Endothelial cell of umbilical vein (primary cell): ENCODE measurements at regions not wholly inside any gene's neighbourhood (a gene's known extent, or its start where the extent isn't known, plus 50 kb on each side); places are given as distances from the start of the nearest gene placed in this dataset.

Source experiments
- BruUV-seq: library from RNA; stranded (reverse); fragments of 400-500 nt; replicated peaks from 2 replicates; lab custom pipeline; 2021; lab: Mats Ljungman, UMichigan
- CTCF ChIA-PET: fragments of 300-600, 350-600 bp; sonication (Branson Sonifier 250); formaldehyde crosslinking; loops from one replicate; lab custom pipeline; 2021; ENCODE audit warnings: antibody characterized with exemption, inconsistent platforms; lab: Charles Lee
- POLR2A ChIA-PET: fragments of 300-600, 350-600 bp; sonication (Branson Sonifier 250); formaldehyde crosslinking; loops from one replicate; lab custom pipeline; 2021; ENCODE audit warnings: antibody characterized with exemption, inconsistent platforms; lab: Charles Lee
- DNase-seq: peaks from one replicate; pipeline ENCODE4 v3.0.0-alpha.2; 2011; ENCODE audit warnings: low read depth, low spot score
- FAIRE-seq: peaks from 2 replicates; lab custom pipeline; 2011; peaks lifted over from hg19 to GRCh38; lab: Jason Lieb, UNC
- H2AFZ ChIP-seq: 2 replicates; pipeline ENCODE4 v1.6.0; 2012; ENCODE audit warnings: low read depth, low read length, control low read depth, inconsistent platforms
- H3K27ac ChIP-seq: 2 replicates; pipeline ENCODE4 v1.5.1; 2011; ENCODE audit warnings: low read depth, mild to moderate bottlenecking, control low read depth, low read length, moderate library complexity; ENCODE audit not compliant: insufficient read depth
- H3K27me3 ChIP-seq, 2 experiments: 2 replicates each; pipeline versions ENCODE4 v1.6.0 to v1.6.1; 2011; ENCODE audit warnings: low read length in 2 of 2, mixed read lengths in 1 of 2; ENCODE audit not compliant: control insufficient read depth in 2 of 2, insufficient read depth in 2 of 2
- H3K36me3 ChIP-seq, 2 experiments: 2 replicates in 1 of 2; 3 replicates in 1 of 2; pipeline ENCODE4 v1.5.1; 2011; ENCODE audit warnings: low read length in 2 of 2, mild to moderate bottlenecking in 1 of 2, moderate library complexity in 1 of 2; ENCODE audit not compliant: control insufficient read depth in 2 of 2, insufficient read depth in 2 of 2; ENCODE audit errors: extremely low read depth in 1 of 2
- H3K4me1 ChIP-seq: 3 replicates; pipeline ENCODE4 v1.5.1; 2011; ENCODE audit warnings: mild to moderate bottlenecking, low read length; ENCODE audit not compliant: control insufficient read depth, insufficient read depth; ENCODE audit errors: extremely low read depth
- H3K4me2 ChIP-seq: 2 replicates; pipeline ENCODE4 v1.6.1; 2011; ENCODE audit warnings: low read length, control low read depth, mixed read lengths; ENCODE audit not compliant: insufficient read depth
- H3K4me3 ChIP-seq, 3 experiments: fragments of 200-600 bp in 1 of 3; sonication (generic), shearing (Covaris generic) in 1 of 3; replicated peaks in 1 of 3; 2 replicates each; pipeline ENCODE4 v1.5.1; 2011 to 2016; ENCODE audit warnings: control low read depth in 3 of 3, low read length in 3 of 3, mild to moderate bottlenecking in 2 of 3, inconsistent platforms in 1 of 3, low read depth in 1 of 3, moderate library complexity in 1 of 3; ENCODE audit not compliant: insufficient read depth in 1 of 3
- H3K79me2 ChIP-seq: 2 replicates; pipeline ENCODE4 v1.6.0; 2012; ENCODE audit warnings: low read length, inconsistent platforms; ENCODE audit not compliant: control insufficient read depth, insufficient read depth
- H3K9ac ChIP-seq: replicated peaks from 2 replicates; pipeline ENCODE3; 2011; ENCODE audit warnings: low read length, control low read depth; ENCODE audit not compliant: insufficient read depth; ENCODE audit errors: extremely low read depth
- H3K9me1 ChIP-seq: replicated peaks from 3 replicates; pipeline ENCODE4 v1.6.0; 2011; ENCODE audit warnings: mild to moderate bottlenecking, low read length; ENCODE audit not compliant: control insufficient read depth, insufficient read depth; ENCODE audit errors: extremely low read depth
- H3K9me3 ChIP-seq: replicated peaks from 2 replicates; pipeline ENCODE4 v1.5.1; 2012; ENCODE audit warnings: low read length, inconsistent platforms; ENCODE audit not compliant: control insufficient read depth, insufficient read depth
- H4K20me1 ChIP-seq: replicated peaks from 2 replicates; pipeline ENCODE3; 2011; ENCODE audit warnings: mild to moderate bottlenecking, low read length; ENCODE audit not compliant: control insufficient read depth, insufficient read depth; ENCODE audit errors: extremely low read depth
- EZH2 ChIP-seq: IDR thresholded peaks from 2 replicates; pipeline ENCODE4 v1.6.1; 2012; ENCODE audit warnings: borderline replicate concordance, low read depth, mild to moderate bottlenecking, moderate library complexity, low read length, inconsistent platforms; ENCODE audit not compliant: severe bottlenecking
- FOS ChIP-seq: IDR thresholded peaks from 2 replicates; pipeline ENCODE4 v1.6.1; 2011; ENCODE audit warnings: mild to moderate bottlenecking, low read length, moderate library complexity, borderline replicate concordance; ENCODE audit not compliant: insufficient read depth
- GATA2 ChIP-seq: IDR thresholded peaks from 2 replicates; pipeline ENCODE4 v1.7.0; 2011; ENCODE audit warnings: low read depth, mild to moderate bottlenecking, moderate library complexity, mixed read lengths, low read length; ENCODE audit not compliant: insufficient read length, insufficient read depth
- JUN ChIP-seq: IDR thresholded peaks from 2 replicates; pipeline ENCODE4 v1.6.1; 2011; ENCODE audit warnings: borderline replicate concordance, low read depth; ENCODE audit not compliant: insufficient read length, insufficient read depth
- MAX ChIP-seq: IDR thresholded peaks from 2 replicates; pipeline ENCODE4 v1.6.1; 2011; ENCODE audit not compliant: insufficient read depth, insufficient read length
- MYC ChIP-seq: IDR thresholded peaks from one replicate; pipeline ENCODE4 v1.6.1; 2011; ENCODE audit warnings: mild to moderate bottlenecking, low read depth, low read length
- POLR2A ChIP-seq: IDR thresholded peaks from 2 replicates; pipeline ENCODE4 v1.6.1; 2012; ENCODE audit warnings: low read depth, mild to moderate bottlenecking, control low read depth, low read length
- POLR2AphosphoS5 ChIP-seq: IDR thresholded peaks from 2 replicates; pipeline ENCODE4 v1.6.1; 2012; ENCODE audit warnings: low read depth, mild to moderate bottlenecking, control low read depth, low read length, moderate library complexity; ENCODE audit not compliant: insufficient read depth
- dilution Hi-C: fragments of 300-500 bp; cut with MboI; formaldehyde crosslinking; loops from one replicate; pipeline ENCODE4 v1.15.0; 2019; ENCODE audit warnings: low sequenced_read_pairs; ENCODE audit not compliant: extremely low pct_ligation_motif_present
- intact Hi-C: fragments of 100-400 bp; cut with micrococcal nuclease; formaldehyde crosslinking; loops from one replicate; pipeline ENCODE4 v1.10.0; 2022
- TF ChIP-seq, protein P1 (sequence below), 2 donors: IDR thresholded peaks; 1 replicate in 1 of 2; 2 replicates in 1 of 2; pipeline ENCODE4 v1.5.1; 2011; ENCODE audit warnings: low read length in 2 of 2, mild to moderate bottlenecking in 2 of 2, moderate library complexity in 2 of 2, control low read depth in 1 of 2, inconsistent platforms in 1 of 2, low read depth in 1 of 2; ENCODE audit not compliant: insufficient read depth in 1 of 2; ENCODE audit errors: extremely low read depth in 1 of 2

- H3K79me2 ChIP-seq, result no peaks in the 10 kb centered on the region
- DNase-seq, result no peak
- H3K27me3 ChIP-seq, result peaks cover 6 to 8% of the 10 kb centered on the region in 2 experiments
- H3K27ac ChIP-seq, result no peak overlapping the region
- H3K9ac ChIP-seq, result no peak overlapping the region
- H3K9me3 ChIP-seq, result no peaks in the 10 kb centered on the region
- POLR2A ChIA-PET, result no interaction called here
- H3K4me1 ChIP-seq, result no peaks in the 10 kb centered on the region
- H3K4me3 ChIP-seq, result no peak overlapping the region
- no peak for FAIRE-seq
- no peak overlapping the region for H2AFZ ChIP-seq
- dilution Hi-C loops (no loop called here), intact Hi-C loops (no loop called here)
- no peaks in the 10 kb centered on the region for H3K36me3 ChIP-seq
- BruUV-seq, result no TSS peak
- TF ChIP-seq MAX (no peak), JUN (no peak), FOS (no peak), POLR2AphosphoS5 (no peak), GATA2 (no peak), MYC (no peak), POLR2A (no peak), EZH2 (no peak)
- TF ChIP-seq, protein P1, sequence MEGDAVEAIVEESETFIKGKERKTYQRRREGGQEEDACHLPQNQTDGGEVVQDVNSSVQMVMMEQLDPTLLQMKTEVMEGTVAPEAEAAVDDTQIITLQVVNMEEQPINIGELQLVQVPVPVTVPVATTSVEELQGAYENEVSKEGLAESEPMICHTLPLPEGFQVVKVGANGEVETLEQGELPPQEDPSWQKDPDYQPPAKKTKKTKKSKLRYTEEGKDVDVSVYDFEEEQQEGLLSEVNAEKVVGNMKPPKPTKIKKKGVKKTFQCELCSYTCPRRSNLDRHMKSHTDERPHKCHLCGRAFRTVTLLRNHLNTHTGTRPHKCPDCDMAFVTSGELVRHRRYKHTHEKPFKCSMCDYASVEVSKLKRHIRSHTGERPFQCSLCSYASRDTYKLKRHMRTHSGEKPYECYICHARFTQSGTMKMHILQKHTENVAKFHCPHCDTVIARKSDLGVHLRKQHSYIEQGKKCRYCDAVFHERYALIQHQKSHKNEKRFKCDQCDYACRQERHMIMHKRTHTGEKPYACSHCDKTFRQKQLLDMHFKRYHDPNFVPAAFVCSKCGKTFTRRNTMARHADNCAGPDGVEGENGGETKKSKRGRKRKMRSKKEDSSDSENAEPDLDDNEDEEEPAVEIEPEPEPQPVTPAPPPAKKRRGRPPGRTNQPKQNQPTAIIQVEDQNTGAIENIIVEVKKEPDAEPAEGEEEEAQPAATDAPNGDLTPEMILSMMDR (IDR thresholded peaks at IDR 0.05; ENCODE audit: extremely low read depth in 1 of 2, insufficient read depth in 1 of 2, low read depth in 1 of 2, low read length in 2 of 2), result no peak
- CTCF ChIA-PET, result no interaction called here
- no peaks in the 10 kb centered on the region for H3K9me1 ChIP-seq
- no peaks in the 10 kb centered on the region for H4K20me1 ChIP-seq
- H3K4me2 ChIP-seq, result no peak overlapping the region
Measured at GRCh38 chr10:34001831-34002230, 667.4 kb upstream of the NRP1 start.
